Activated B cell treated with CpG ODN at 0.5 μM for 24 hours (primary cell): ENCODE measurements at regions not wholly inside any gene's neighbourhood (a gene's known extent, or its start where the extent isn't known, plus 50 kb on each side); places are given as distances from the start of the nearest gene placed in this dataset.
A peak's percentile ranks its signal among the peaks of the same experiment; 100 is the strongest.

ENCODE experiments used
- ATAC-seq: fragments of 200-7000 bp; cut with Tn5 transposase; one replicate; pipeline ENCODE4 v1.10.0; 2021; ENCODE audit warnings: low read depth, mild to moderate bottlenecking, moderate library complexity
- CTCF ChIA-PET: fragments of 350-600 bp; sonication (Branson Sonifier 250); formaldehyde crosslinking; loops from one replicate; lab custom pipeline; 2021; ENCODE audit warnings: antibody characterized with exemption; lab: Charles Lee
- POLR2A ChIA-PET: fragments of 350-600 bp; sonication (Branson Sonifier 250); formaldehyde crosslinking; loops from one replicate; lab custom pipeline; 2021; ENCODE audit warnings: antibody characterized with exemption; lab: Charles Lee
- DNase-seq: peaks from one replicate; pipeline ENCODE4 v3.0.0; 2022
- H3K27ac Mint-ChIP-seq: one replicate; pipeline ENCODE4 v1.8.0; 2020; ENCODE audit warnings: mixed read lengths
- H3K27me3 Mint-ChIP-seq: one replicate; pipeline ENCODE4 v1.8.0; 2021; ENCODE audit warnings: mixed read lengths
- H3K36me3 Mint-ChIP-seq: one replicate; pipeline ENCODE4 v1.8.0; 2021; ENCODE audit warnings: low read depth, mixed read lengths
- H3K4me1 Mint-ChIP-seq: one replicate; pipeline ENCODE4 v1.8.0; 2021; ENCODE audit warnings: mixed read lengths
- H3K4me3 Mint-ChIP-seq: one replicate; pipeline ENCODE4 v1.8.0; 2020; ENCODE audit warnings: mild to moderate bottlenecking, mixed read lengths
- H3K9me3 Mint-ChIP-seq: one replicate; pipeline ENCODE4 v1.8.0; 2020; ENCODE audit warnings: mixed read lengths
- intact Hi-C: fragments of 100-400 bp; cut with micrococcal nuclease; formaldehyde crosslinking; loops from one replicate; pipeline ENCODE4 v1.15.1; 2024
- TF ChIP-seq, protein P1 (sequence below): fragments of 200-600 bp; IDR thresholded peaks from one replicate; pipeline ENCODE4 v1.8.0; 2022; ENCODE audit warnings: antibody characterized with exemption, mild to moderate bottlenecking

- intact Hi-C loops: no loop called here
- TF ChIP-seq, protein P1, sequence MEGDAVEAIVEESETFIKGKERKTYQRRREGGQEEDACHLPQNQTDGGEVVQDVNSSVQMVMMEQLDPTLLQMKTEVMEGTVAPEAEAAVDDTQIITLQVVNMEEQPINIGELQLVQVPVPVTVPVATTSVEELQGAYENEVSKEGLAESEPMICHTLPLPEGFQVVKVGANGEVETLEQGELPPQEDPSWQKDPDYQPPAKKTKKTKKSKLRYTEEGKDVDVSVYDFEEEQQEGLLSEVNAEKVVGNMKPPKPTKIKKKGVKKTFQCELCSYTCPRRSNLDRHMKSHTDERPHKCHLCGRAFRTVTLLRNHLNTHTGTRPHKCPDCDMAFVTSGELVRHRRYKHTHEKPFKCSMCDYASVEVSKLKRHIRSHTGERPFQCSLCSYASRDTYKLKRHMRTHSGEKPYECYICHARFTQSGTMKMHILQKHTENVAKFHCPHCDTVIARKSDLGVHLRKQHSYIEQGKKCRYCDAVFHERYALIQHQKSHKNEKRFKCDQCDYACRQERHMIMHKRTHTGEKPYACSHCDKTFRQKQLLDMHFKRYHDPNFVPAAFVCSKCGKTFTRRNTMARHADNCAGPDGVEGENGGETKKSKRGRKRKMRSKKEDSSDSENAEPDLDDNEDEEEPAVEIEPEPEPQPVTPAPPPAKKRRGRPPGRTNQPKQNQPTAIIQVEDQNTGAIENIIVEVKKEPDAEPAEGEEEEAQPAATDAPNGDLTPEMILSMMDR: no peak
- Mint-ChIP-seq H3K4me1 (no peaks in the 10 kb centered on the region), H3K36me3 (no peaks in the 10 kb centered on the region), H3K4me3 (no peak overlapping the region), H3K9me3 (no peaks in the 10 kb centered on the region), H3K27me3 (peaks cover 2% of the 10 kb centered on the region), H3K27ac (no peak overlapping the region)
- ChIA-PET CTCF (no interaction called here), POLR2A (no interaction called here)
- ATAC-seq (no peak), DNase-seq (no peak)
Measured at GRCh38 chr3:176816937-176817336, 380.3 kb downstream of the TBL1XR1 start.

DNA sequence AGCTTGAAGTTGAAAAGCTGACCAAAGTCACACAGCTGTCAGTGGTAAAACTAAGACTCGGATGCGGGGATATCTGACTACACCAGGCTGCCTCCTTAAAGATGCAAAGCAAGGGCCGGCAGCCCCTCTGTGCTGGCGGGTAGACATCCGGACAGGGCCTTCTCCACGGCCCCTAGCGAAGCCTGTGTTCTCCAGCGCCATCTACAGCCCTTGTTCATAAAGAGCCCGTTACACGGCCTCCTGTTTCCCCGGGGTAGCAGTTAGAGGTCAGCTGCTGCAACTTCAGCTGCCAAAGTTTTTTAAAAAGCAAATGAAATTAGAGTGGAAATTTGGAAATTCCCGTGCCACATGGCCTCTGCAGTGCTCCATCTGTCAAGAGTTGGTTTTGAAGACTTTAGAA is 383.0 kb downstream of the TBL1XR1 start:
- Mint-ChIP-seq H3K4me1 (no peaks in the 10 kb centered on the region), H3K27me3 (peaks cover 2% of the 10 kb centered on the region), H3K4me3 (no peak overlapping the region), H3K27ac (no peak overlapping the region), H3K9me3 (peaks cover 1% of the 10 kb centered on the region), H3K36me3 (no peaks in the 10 kb centered on the region)
- ATAC-seq (peak; percentile 14), DNase-seq (no peak)
- TF ChIP-seq, protein P1: no peak
- POLR2A ChIA-PET: no interaction called here
- intact Hi-C loops: no loop called here
- CTCF ChIA-PET: no interaction called here

DNA sequence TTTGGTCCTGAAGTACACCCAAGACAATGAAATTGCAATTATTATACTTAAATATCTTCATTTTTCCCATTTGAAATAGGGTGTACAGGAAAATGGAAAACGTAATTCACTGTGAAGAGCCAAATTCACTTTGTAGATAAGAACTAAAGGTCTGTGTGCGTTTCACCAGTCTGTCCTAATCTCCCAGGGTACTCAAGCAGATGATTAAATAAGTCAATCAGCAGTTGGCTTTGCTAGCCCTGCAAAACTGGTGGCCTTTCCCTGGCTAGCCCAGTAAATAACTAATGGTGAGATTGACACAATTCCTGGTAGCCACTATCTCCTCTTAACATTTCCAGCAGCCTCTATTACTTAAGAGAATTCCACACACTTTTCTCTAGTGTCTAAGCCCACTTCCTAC is 389.3 kb downstream of the TBL1XR1 start:
- Mint-ChIP-seq H3K4me3 (no peak overlapping the region), H3K4me1 (no peaks in the 10 kb centered on the region), H3K36me3 (no peaks in the 10 kb centered on the region), H3K27me3 (no peaks in the 10 kb centered on the region), H3K27ac (no peak overlapping the region), H3K9me3 (peaks cover 4% of the 10 kb centered on the region)
- DNase-seq (no peak), ATAC-seq (no peak)
- CTCF ChIA-PET: no interaction called here
- TF ChIP-seq, protein P1: no peak
- intact Hi-C loops: no loop called here
- POLR2A ChIA-PET: no interaction called here

- H3K36me3 Mint-ChIP-seq: no peaks in the 10 kb centered on the region
- no peaks in the 10 kb centered on the region for H3K4me1 Mint-ChIP-seq
- H3K27me3 Mint-ChIP-seq: no peaks in the 10 kb centered on the region
- H3K9me3 Mint-ChIP-seq: no peaks in the 10 kb centered on the region
- TF ChIP-seq, protein P1: no peak
- ChIA-PET POLR2A (no interaction called here), CTCF (no interaction called here)
- no peak overlapping the region for H3K27ac Mint-ChIP-seq
- intact Hi-C loops: no loop called here
- ATAC-seq (no peak), DNase-seq (no peak)
- H3K4me3 Mint-ChIP-seq: no peak overlapping the region
Measured at GRCh38 chr3:176799675-176800074, 397.6 kb downstream of the TBL1XR1 start.

GRCh38 chr3:176798680-176799079 is 398.6 kb downstream of the TBL1XR1 start:
- no peak for DNase-seq
- POLR2A ChIA-PET: no interaction called here
- H3K36me3 Mint-ChIP-seq: no peaks in the 10 kb centered on the region
- TF ChIP-seq, protein P1: no peak
- no peak for ATAC-seq
- H3K4me1 Mint-ChIP-seq: no peaks in the 10 kb centered on the region
- intact Hi-C loops: no loop called here
- H3K27ac Mint-ChIP-seq: no peak overlapping the region
- no peaks in the 10 kb centered on the region for H3K27me3 Mint-ChIP-seq
- CTCF ChIA-PET: no interaction called here
- no peak overlapping the region for H3K4me3 Mint-ChIP-seq
- no peaks in the 10 kb centered on the region for H3K9me3 Mint-ChIP-seq
